Heart left ventricle (tissue), 13 donors: ENCODE measurements at regions not wholly inside any gene's neighbourhood (a gene's known extent, or its start where the extent isn't known, plus 50 kb on each side); places are given as distances from the start of the nearest gene placed in this dataset.

Source experiments
- POLR2A ChIP-seq, 2 donors: fragments of 450-650 bp; IDR thresholded peaks; one replicate each; pipeline ENCODE4 v1.6.1; 2017; ENCODE audit warnings: antibody characterized with exemption in 2 of 2, mild to moderate bottlenecking in 2 of 2, moderate library complexity in 2 of 2
- TF ChIP-seq, protein P1 (sequence below), 12 donors: fragments of 200-600 bp; sonication (generic) in 4 of 12; IDR thresholded peaks; one replicate each; pipeline versions ENCODE4 v1.5.0 to v1.8.0; 2018 to 2022; ENCODE audit warnings: antibody characterized with exemption in 12 of 12, mild to moderate bottlenecking in 5 of 12
- donor health status: ischemic (EF 13 %, LVEDD 7.1; RV severe dilation, severe dysfunction).
- donor health status: DM: no; HTN: yes; CAD: no.
- donor health status: DM: no; HTN: no; CAD: no.
- donor health status: ischemic (EF 25% LVEDD 6.9; RV normal size, moderate dysfunction).
- donor health status: ischemic (EF 25% LVEDD 5.7; RV mildly dilated, moderate dysfunction).
- donor health status: ischemic (EF 35%, LVEDD 5.7; RV mildly dilated, moderate dysfunction).
- donor health status: nonischemic (EF 11% LVEDD 7.7; RV severe dilation, severe dysfunction).
- donor health status: DM: yes; HTN: yes; CAD: no.
- donor health status: PGD.
- donor health status: ischemic (EF 29% LVEDD 5.4; RV normal size, mild dysfunction).
- donor health status: nonischemic (EF 23%, LVEDD 6.1; RV moderate dilation, normal function).

DNA sequence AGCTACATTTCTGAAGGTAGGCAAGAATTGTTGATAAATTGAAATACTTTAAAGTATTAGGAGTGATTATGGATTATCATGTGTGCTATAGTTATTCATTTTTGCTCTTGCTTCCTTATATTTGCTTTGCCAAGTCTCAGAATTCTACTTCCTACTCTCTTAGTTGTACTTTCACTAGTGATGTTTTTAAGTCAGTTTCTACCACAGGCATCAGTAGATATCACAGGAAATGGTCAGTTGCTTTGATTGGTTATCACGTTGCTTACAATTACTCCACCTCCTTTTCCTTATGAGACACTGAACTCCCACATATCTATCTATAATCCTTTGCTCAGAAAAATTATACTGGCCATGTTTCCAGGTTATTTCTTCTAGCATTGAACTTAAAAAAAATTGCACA, 472.8 kb downstream of the DMRTA1 start:
- TF ChIP-seq, protein P1, sequence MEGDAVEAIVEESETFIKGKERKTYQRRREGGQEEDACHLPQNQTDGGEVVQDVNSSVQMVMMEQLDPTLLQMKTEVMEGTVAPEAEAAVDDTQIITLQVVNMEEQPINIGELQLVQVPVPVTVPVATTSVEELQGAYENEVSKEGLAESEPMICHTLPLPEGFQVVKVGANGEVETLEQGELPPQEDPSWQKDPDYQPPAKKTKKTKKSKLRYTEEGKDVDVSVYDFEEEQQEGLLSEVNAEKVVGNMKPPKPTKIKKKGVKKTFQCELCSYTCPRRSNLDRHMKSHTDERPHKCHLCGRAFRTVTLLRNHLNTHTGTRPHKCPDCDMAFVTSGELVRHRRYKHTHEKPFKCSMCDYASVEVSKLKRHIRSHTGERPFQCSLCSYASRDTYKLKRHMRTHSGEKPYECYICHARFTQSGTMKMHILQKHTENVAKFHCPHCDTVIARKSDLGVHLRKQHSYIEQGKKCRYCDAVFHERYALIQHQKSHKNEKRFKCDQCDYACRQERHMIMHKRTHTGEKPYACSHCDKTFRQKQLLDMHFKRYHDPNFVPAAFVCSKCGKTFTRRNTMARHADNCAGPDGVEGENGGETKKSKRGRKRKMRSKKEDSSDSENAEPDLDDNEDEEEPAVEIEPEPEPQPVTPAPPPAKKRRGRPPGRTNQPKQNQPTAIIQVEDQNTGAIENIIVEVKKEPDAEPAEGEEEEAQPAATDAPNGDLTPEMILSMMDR (IDR thresholded peaks at IDR 0.05) = no peak
- TF ChIP-seq POLR2A (IDR thresholded peaks at IDR 0.05) = no peak
